OCI-LY7 (cell line): ENCODE measurements at regions not wholly inside any gene's neighbourhood (a gene's known extent, or its start where the extent isn't known, plus 50 kb on each side); places are given as distances from the start of the nearest gene placed in this dataset.
A peak's percentile ranks its signal among the peaks of the same experiment; 100 is the strongest.

Experiments used
- BruUV-seq: library from RNA; stranded (reverse); fragments of 400-500 nt; replicated peaks from 2 replicates; lab custom pipeline; 2021; lab: Mats Ljungman, UMichigan
- CTCF ChIA-PET: fragments of 300-600 bp; sonication (Branson Sonifier 250); formaldehyde crosslinking; loops from one replicate; lab custom pipeline; 2022; ENCODE audit warnings: antibody characterized with exemption; ENCODE audit not compliant: unreplicated experiment; lab: Charles Lee
- POLR2A ChIA-PET: fragments of 300-600 bp; sonication (Branson Sonifier 250); formaldehyde crosslinking; loops from one replicate; lab custom pipeline; 2022; ENCODE audit warnings: antibody characterized with exemption; lab: Charles Lee
- DNase-seq: peaks from one replicate; pipeline ENCODE4 v3.0.0-alpha.2; 2015; ENCODE audit warnings: low spot score
- H2AFZ ChIP-seq: fragments of 200-600 bp; sonication (generic), shearing (Covaris generic); 2 replicates; pipeline ENCODE4 v1.6.1; 2014; ENCODE audit warnings: mild to moderate bottlenecking, antibody characterized with exemption, low read length, moderate library complexity
- H3K27ac ChIP-seq: fragments of 200-600 bp; sonication (generic); 2 replicates; pipeline ENCODE4 v1.5.1; 2014; ENCODE audit warnings: mixed run types, low read depth, mild to moderate bottlenecking, moderate library complexity, low read length, inconsistent platforms; ENCODE audit not compliant: poor library complexity, severe bottlenecking
- H3K36me3 ChIP-seq: fragments of 200-600 bp; sonication (generic); 2 replicates; pipeline ENCODE4 v1.6.1; 2014; ENCODE audit warnings: mild to moderate bottlenecking, antibody characterized with exemption, low read length, moderate library complexity, mixed read lengths; ENCODE audit not compliant: insufficient read depth
- H3K4me1 ChIP-seq: fragments of 200-600 bp; sonication (generic); 2 replicates; pipeline ENCODE4 v1.5.1; 2014; ENCODE audit warnings: mild to moderate bottlenecking, low read length; ENCODE audit not compliant: insufficient read depth, poor library complexity, severe bottlenecking
- H3K4me2 ChIP-seq: fragments of 200-600 bp; sonication (generic); 2 replicates; pipeline ENCODE4 v1.6.1; 2014; ENCODE audit warnings: mild to moderate bottlenecking, low read length
- H3K4me3 ChIP-seq: fragments of 200-600 bp; sonication (generic); 2 replicates; pipeline ENCODE4 v1.5.1; 2014; ENCODE audit warnings: mild to moderate bottlenecking, low read depth, low read length; ENCODE audit not compliant: poor library complexity, severe bottlenecking
- H3K79me2 ChIP-seq: fragments of 200-600 bp; sonication (generic); 2 replicates; pipeline ENCODE4 v1.6.1; 2016; ENCODE audit warnings: low read depth, mild to moderate bottlenecking, low read length, moderate library complexity, mixed read lengths; ENCODE audit not compliant: insufficient read depth
- H3K9me2 ChIP-seq: fragments of 200-600 bp; sonication (generic); 2 replicates; pipeline ENCODE4 v1.6.1; 2016; ENCODE audit warnings: mild to moderate bottlenecking, low read length, mixed read lengths; ENCODE audit not compliant: insufficient read depth
- H3K9me3 ChIP-seq: fragments of 200-600 bp; sonication (generic); 2 replicates; pipeline ENCODE4 v1.6.1; 2014; ENCODE audit warnings: mild to moderate bottlenecking, mixed run types, low read length, mixed read lengths
- H4K20me1 ChIP-seq: fragments of 200-600 bp; sonication (generic); 2 replicates; pipeline ENCODE4 v1.6.1; 2014; ENCODE audit warnings: mild to moderate bottlenecking, antibody characterized with exemption, low read length, moderate library complexity, mixed read lengths; ENCODE audit not compliant: insufficient read depth
- EZH2phosphoT487 ChIP-seq: fragments of 200-600 bp; sonication (generic); IDR thresholded peaks from 2 replicates; pipeline ENCODE4 v1.6.1; 2018; ENCODE audit warnings: low read depth, borderline replicate concordance, mild to moderate bottlenecking, mixed run types, antibody characterized with exemption, low read length, moderate library complexity, mixed read lengths
- intact Hi-C: fragments of 100-400 bp; cut with micrococcal nuclease; formaldehyde crosslinking; loops from one replicate; pipeline ENCODE4 v1.10.0; 2022; ENCODE audit not compliant: unreplicated experiment
- TF ChIP-seq, protein P1 (sequence below): fragments of 200-600 bp; sonication (generic); conservative IDR thresholded peaks from 2 replicates; pipeline ENCODE4 v1.5.1; 2014; ENCODE audit warnings: mild to moderate bottlenecking, antibody characterized with exemption, low read length, moderate library complexity, mixed read lengths

DNA sequence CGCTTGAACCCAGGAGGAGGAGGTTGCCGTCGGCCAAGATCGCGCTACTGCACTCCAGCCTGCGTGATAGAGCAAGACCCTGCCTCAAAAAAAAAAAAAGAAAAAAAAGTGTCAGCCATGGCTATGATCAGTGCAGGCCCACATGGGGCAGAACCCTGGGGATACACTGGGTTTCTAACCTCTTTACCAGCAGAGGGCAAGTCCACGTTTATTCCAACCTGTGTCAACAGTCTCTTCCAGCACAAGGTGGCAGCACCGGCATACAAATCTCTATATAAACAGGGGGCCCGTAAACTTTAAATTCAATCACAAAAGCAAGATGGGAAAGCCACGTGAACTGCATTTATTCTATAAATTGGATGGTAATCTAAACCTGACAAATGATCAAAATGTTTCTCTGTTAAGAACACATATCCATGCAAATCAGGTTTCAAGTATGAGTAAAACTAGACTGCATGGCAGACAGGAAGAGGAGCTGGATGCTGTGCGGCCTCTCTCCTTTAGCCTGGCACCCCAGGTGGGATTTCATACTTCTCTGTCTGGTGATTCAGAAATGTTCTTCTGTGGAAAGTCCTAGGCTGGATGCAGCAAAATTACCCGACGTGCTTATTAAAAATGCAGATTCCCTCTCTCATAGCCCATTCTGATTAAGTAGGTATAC is 60.0 kb upstream of the STEAP1B start:
- no peaks in the 10 kb centered on the region for H3K9me2 ChIP-seq
- BruUV-seq, result no TSS peak
- CTCF ChIA-PET, result interaction anchor here (0.5 to 2.6 kb wide), 6 partner anchors 36 to 526 kb away, joined by 3 to 15 read pairs (median 4); partner anchors contain the start of gene IL6
- H2AFZ ChIP-seq, result peak overlapping the region; percentile 33; the same call in 1 of the 2 replicates
- H3K27ac ChIP-seq, result no peak overlapping the region
- no peak overlapping the region for H3K4me3 ChIP-seq
- H3K4me1 ChIP-seq, result peaks cover 21% of the 10 kb centered on the region
- H3K36me3 ChIP-seq, result no peaks in the 10 kb centered on the region
- POLR2A ChIA-PET, result interaction anchor here (0.7 to 1.8 kb wide), 4 partner anchors 51 to 224 kb away, joined by 3 to 11 read pairs (median 4); no protein-coding TSS in a partner anchor
- no peaks in the 10 kb centered on the region for H4K20me1 ChIP-seq
- TF ChIP-seq EZH2phosphoT487, result no peak
- TF ChIP-seq, protein P1, sequence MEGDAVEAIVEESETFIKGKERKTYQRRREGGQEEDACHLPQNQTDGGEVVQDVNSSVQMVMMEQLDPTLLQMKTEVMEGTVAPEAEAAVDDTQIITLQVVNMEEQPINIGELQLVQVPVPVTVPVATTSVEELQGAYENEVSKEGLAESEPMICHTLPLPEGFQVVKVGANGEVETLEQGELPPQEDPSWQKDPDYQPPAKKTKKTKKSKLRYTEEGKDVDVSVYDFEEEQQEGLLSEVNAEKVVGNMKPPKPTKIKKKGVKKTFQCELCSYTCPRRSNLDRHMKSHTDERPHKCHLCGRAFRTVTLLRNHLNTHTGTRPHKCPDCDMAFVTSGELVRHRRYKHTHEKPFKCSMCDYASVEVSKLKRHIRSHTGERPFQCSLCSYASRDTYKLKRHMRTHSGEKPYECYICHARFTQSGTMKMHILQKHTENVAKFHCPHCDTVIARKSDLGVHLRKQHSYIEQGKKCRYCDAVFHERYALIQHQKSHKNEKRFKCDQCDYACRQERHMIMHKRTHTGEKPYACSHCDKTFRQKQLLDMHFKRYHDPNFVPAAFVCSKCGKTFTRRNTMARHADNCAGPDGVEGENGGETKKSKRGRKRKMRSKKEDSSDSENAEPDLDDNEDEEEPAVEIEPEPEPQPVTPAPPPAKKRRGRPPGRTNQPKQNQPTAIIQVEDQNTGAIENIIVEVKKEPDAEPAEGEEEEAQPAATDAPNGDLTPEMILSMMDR, result peak; percentile 100
- intact Hi-C loops, result loop anchor here (1.0 to 10.0 kb wide), 6 partner anchors 45 to 512 kb away; no protein-coding TSS in a partner anchor
- H3K4me2 ChIP-seq, result peak overlapping the region; percentile 17; the same call in 1 of the 2 replicates
- H3K9me3 ChIP-seq, result no peaks in the 10 kb centered on the region
- H3K79me2 ChIP-seq, result no peaks in the 10 kb centered on the region
- peak; percentile 84 for DNase-seq

DNA sequence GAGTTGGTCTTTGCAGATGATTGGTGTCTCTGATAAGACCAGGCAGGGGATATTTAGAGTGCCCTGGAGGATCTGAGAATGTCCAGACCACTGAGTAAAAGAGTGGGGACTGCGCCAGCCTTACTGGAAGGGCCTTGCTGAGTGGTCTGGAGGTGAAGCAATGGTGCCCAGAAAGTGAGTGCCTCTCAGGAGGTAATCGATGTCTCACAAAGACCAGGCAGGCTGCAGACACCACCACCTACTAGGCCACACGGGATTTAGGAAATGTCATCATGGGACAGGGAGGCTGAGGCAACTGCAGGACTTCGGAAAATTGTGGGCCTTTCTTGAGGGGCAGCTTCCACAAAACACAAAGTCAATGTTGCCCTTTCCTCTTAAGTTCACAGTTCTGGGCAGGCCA is 57.2 kb upstream of the STEAP1B start:
- CTCF ChIA-PET, result interaction anchor here (1.4 kb wide), 1 partner anchor 16 kb away, joined by 4 read pairs; no protein-coding TSS in a partner anchor
- BruUV-seq, result no TSS peak
- no peak for TF ChIP-seq EZH2phosphoT487
- TF ChIP-seq, protein P1, result no peak
- Histone ChIP-seq H3K4me1 (peaks cover 3% of the 10 kb centered on the region), H3K4me2 (no peak overlapping the region), H3K9me2 (no peaks in the 10 kb centered on the region), H3K27ac (no peak overlapping the region), H3K79me2 (no peaks in the 10 kb centered on the region), H3K4me3 (no peak overlapping the region), H3K9me3 (no peaks in the 10 kb centered on the region), H4K20me1 (no peaks in the 10 kb centered on the region), H3K36me3 (no peaks in the 10 kb centered on the region), H2AFZ (no peak overlapping the region)
- POLR2A ChIA-PET, result interaction anchor here (0.8 kb wide), 1 partner anchor 195 kb away, joined by 3 read pairs; no protein-coding TSS in a partner anchor
- intact Hi-C loops, result no loop called here
- no peak for DNase-seq

DNA sequence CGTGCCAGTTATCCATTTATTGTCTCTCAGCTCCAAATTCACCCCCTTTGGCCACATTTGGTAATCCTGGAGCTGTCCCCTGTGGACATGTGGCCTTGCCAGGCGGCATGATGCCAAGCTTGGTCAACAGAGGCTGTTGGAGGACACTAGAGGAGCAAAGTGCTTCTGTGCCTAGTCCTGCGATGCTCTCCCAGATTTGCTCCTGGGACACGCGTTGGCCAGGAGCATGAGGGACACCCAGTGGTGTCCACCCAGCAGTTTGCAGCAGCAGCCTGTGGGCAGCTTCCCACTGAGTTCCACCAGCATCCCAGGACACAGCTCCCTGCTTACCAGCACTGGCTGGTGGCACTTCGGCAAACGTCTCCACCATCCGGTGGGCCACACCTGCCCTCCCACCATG is 55.5 kb upstream of the STEAP1B start:
- Histone ChIP-seq H3K9me3 (no peaks in the 10 kb centered on the region), H4K20me1 (no peaks in the 10 kb centered on the region), H3K36me3 (no peaks in the 10 kb centered on the region), H3K79me2 (no peaks in the 10 kb centered on the region), H2AFZ (no peak overlapping the region), H3K9me2 (no peaks in the 10 kb centered on the region), H3K4me3 (no peak overlapping the region), H3K27ac (no peak overlapping the region), H3K4me1 (peaks cover 15% of the 10 kb centered on the region), H3K4me2 (no peak overlapping the region)
- TF ChIP-seq, protein P1, result no peak
- TF ChIP-seq EZH2phosphoT487, result no peak
- intact Hi-C loops, result no loop called here
- no TSS peak for BruUV-seq
- no peak for DNase-seq
- ChIA-PET CTCF (no interaction called here), POLR2A (interaction anchor here (0.7 to 0.9 kb wide), 2 partner anchors 8 to 223 kb away, joined by 4 to 5 read pairs; no protein-coding TSS in a partner anchor)
